ENCODE measurements at regions not wholly inside any gene's neighbourhood (a gene's known extent, or its start where the extent isn't known, plus 50 kb on each side); places are given as distances from the start of the nearest gene placed in this dataset.
A peak's percentile ranks its signal among the peaks of the same experiment; 100 is the strongest.

GRCh38 chr2:129437725-129438124 lies 541.7 kb upstream of the RAB6C start:
- no peak for DNase-seq
- H3K27ac Mint-ChIP-seq (ENCODE audit: unreplicated experiment), result no peak overlapping the region
- H3K4me3 Mint-ChIP-seq (ENCODE audit: unreplicated experiment), result no peak overlapping the region
- H3K9me3 Mint-ChIP-seq (ENCODE audit: unreplicated experiment), result peaks cover 5% of the 10 kb centered on the region
- H3K4me1 Mint-ChIP-seq (ENCODE audit: low read depth, unreplicated experiment), result peaks cover 12% of the 10 kb centered on the region
- no peaks in the 10 kb centered on the region for H3K36me3 Mint-ChIP-seq (ENCODE audit: unreplicated experiment)
- H3K27me3 Mint-ChIP-seq (ENCODE audit: unreplicated experiment), result peaks cover 3% of the 10 kb centered on the region
- no peak for TF ChIP-seq CTCF (IDR thresholded peaks at IDR 0.05; ENCODE audit: partially characterized antibody, unreplicated experiment)

- H3K9me3 Mint-ChIP-seq (ENCODE audit: unreplicated experiment), result peaks cover 5% of the 10 kb centered on the region
- H3K36me3 Mint-ChIP-seq (ENCODE audit: unreplicated experiment), result no peaks in the 10 kb centered on the region
- no peak for TF ChIP-seq CTCF (IDR thresholded peaks at IDR 0.05; ENCODE audit: partially characterized antibody, unreplicated experiment)
- peaks cover 17% of the 10 kb centered on the region for H3K4me1 Mint-ChIP-seq (ENCODE audit: low read depth, unreplicated experiment)
- no peak overlapping the region for H3K27ac Mint-ChIP-seq (ENCODE audit: unreplicated experiment)
- peaks cover 3% of the 10 kb centered on the region for H3K27me3 Mint-ChIP-seq (ENCODE audit: unreplicated experiment)
- H3K4me3 Mint-ChIP-seq (ENCODE audit: unreplicated experiment), result no peak overlapping the region
- DNase-seq, result no peak
These were observed 540.9 kb upstream of the RAB6C start for GRCh38 chr2:129438501-129439057.

GRCh38 chr2:129439406-129440302 lies 539.8 kb upstream of the RAB6C start:
- Mint-ChIP-seq H3K27me3 (ENCODE audit: unreplicated experiment) (peaks cover 2% of the 10 kb centered on the region), H3K4me3 (ENCODE audit: unreplicated experiment) (peak overlapping the region; percentile 45), H3K4me1 (ENCODE audit: low read depth, unreplicated experiment) (peaks cover 27% of the 10 kb centered on the region), H3K36me3 (ENCODE audit: unreplicated experiment) (no peaks in the 10 kb centered on the region), H3K27ac (ENCODE audit: unreplicated experiment) (no peak overlapping the region), H3K9me3 (ENCODE audit: unreplicated experiment) (peaks cover 5% of the 10 kb centered on the region)
- TF ChIP-seq CTCF (IDR thresholded peaks at IDR 0.05; ENCODE audit: partially characterized antibody, unreplicated experiment), result no peak
- no peak for DNase-seq

DNA sequence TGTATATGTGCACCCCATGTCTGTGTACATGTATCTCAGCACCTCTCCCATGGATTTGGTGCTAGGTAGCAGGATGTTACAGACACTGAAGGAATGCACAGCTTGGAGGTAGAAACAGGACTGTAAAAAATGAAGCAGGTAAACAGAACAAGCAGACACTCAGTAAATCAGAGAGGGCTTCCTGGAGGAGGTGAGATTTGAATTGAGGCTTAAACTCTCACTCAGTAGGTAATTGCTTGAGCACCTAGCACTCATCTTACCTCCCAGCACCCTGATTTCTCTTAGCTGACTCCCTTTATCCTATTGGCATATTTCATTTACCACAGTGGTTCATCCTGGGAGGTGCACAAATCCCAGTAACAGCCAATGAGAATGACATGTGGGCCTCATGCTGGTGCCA lies 537.9 kb upstream of the RAB6C start:
- no peak for TF ChIP-seq CTCF (IDR thresholded peaks at IDR 0.05; ENCODE audit: partially characterized antibody, unreplicated experiment)
- Mint-ChIP-seq H3K9me3 (ENCODE audit: unreplicated experiment) (peaks cover 5% of the 10 kb centered on the region), H3K4me3 (ENCODE audit: unreplicated experiment) (no peak overlapping the region), H3K27ac (ENCODE audit: unreplicated experiment) (no peak overlapping the region), H3K27me3 (ENCODE audit: unreplicated experiment) (no peaks in the 10 kb centered on the region), H3K4me1 (ENCODE audit: low read depth, unreplicated experiment) (peaks cover 31% of the 10 kb centered on the region), H3K36me3 (ENCODE audit: unreplicated experiment) (no peaks in the 10 kb centered on the region)
- DNase-seq, result no peak

Data from glutamatergic neuron (in vitro differentiated cells).